Dedifferentiated amniotic fluid mesenchymal stem cell (primary cell): ENCODE measurements at regions not wholly inside any gene's neighbourhood (a gene's known extent, or its start where the extent isn't known, plus 50 kb on each side); places are given as distances from the start of the nearest gene placed in this dataset.

Source experiments
- DNase-seq: peaks from one replicate; pipeline ENCODE4 v3.0.0-alpha.2; 2016; ENCODE audit errors: extremely low spot score

- no peak for DNase-seq
These were observed 331.5 kb upstream of the NOVA1 start for GRCh38 chr14:26929361-26929760.

DNA sequence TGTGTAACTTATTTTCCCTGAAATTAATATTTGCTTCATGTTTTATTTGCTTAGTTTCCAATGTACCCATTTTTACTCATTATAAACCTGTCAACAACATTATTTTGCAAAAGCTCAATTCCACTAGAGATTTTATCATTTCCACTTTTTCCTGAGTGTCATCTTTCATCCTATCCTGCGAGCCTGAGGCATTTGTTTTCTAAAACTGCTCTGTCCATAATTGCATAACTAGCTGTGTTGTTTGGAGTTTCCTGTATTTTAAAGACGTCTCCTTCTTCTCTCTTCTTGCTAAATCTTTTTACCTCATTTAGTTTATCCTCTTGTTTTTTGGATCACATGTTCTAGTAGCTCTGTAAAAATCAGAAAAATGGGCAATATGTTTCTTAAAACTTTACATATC is 332.7 kb upstream of the NOVA1 start:
- DNase-seq: no peak

DNA sequence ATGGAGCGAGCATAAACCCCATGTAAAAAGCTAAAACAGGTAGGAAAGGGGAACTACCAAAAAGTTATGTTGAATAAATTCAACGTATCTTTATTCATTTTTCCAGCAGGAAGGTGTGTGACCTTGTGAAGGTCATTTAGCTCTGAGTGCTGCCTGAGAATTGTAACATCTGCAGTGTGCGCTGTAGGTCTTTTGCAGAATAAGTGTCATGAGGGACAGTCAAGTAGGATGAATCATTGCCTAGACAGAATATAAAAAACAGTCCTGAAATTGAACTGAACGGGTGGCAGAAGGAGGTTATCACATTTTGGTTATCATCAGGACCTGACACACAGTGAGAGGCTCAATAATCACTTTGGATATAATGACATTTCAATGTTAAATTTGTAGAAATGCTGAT is 334.8 kb upstream of the NOVA1 start:
- DNase-seq: no peak

- no peak for DNase-seq
These were observed 335.6 kb upstream of the NOVA1 start for GRCh38 chr14:26933431-26933830.

DNA sequence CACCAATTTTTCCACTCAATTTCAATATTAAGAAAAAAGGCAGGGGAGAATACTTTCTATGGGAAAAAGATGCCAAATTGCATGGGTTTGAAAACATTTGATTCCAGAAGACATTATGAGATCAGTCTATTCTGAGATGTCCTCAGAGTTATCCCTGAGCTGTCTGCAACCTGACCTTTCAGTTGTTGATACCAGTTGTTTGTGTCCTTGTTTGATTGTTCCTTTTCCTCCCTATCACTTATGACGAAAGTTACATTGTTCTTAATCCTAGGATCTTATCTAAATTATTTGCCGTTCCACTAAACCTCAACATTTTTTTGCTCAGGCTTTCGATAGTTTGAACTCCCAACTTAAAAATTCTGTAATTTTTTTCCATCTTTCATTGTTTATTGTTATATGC is 336.3 kb upstream of the NOVA1 start:
- no peak for DNase-seq

GRCh38 chr14:26935733-26936132 is 337.9 kb upstream of the NOVA1 start:
- no peak for DNase-seq

DNA sequence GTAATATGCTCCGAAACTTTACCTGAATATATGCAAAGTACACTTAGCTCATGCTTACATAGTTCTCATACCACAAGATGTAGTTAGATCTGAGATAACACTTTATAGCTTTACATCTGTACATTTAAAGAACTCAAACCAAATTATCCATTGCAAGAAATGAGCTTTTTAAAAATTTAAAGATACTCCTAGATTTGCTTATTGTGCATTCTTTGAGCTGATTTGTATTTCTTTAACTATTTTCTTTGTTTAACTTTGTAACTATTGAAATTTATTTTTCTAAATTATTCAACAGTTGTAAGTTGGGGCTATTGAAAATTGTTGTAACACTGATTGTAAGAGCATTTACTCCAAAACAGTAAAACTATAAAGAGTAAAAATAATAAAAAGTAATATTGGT is 340.2 kb upstream of the NOVA1 start:
- DNase-seq: no peak

DNA sequence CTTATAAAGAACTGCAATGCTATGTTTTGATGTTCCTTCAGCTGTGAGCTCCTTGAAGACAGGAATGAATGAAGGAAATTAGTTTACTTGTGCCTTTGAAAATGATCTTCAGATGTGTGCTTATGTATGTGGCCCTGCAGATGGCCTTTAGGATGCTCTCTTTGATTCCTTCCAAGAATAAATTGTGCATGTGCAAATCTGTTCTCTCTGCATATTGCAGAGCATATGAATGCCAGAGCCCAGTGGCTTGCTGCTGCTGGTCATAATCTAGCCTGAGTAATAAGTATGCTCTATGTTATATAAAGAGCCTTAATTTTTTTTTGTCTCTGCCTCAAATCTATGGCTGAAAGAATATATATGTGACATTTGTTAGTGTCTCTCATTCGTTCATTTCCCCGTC is 341.9 kb upstream of the NOVA1 start:
- no peak for DNase-seq

DNA sequence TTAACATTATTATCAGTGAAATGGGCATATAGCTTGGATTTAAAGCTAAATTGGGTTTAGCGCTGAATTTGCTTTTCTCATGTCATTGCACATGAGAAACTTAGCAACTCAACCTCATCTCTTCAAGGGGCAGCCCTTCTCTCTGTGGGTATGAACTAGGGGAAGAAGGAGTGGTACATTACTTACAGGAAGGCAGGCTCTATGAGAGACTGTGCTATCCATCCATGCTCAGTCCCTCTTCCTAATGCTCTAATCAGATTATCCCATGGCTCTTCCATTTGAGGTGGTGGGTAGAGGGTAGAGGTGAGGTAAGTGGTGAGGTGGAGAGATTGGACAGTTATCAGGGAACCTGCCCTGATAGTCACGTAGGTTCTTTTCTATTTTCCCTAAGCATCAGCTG is 343.7 kb upstream of the NOVA1 start:
- DNase-seq: no peak

DNA sequence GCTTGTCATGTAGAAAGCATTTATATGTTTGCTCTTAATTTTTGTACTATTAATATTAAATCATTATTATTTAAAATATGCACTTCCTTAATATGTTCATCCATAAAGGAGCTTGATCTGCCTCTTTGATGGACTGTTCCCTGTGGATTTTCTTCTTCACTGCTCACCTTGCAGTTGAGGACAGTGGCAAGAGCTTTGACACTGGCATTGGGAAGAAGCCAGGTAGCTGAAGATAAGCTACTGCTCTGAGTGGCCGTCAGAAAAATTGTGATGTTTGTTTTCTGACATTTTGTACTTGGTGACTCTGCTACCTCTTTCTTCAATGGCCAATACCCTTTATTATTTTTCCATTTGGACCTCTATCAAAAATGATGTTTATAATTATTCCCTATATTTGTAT is 349.4 kb upstream of the NOVA1 start:
- no peak for DNase-seq

DNA sequence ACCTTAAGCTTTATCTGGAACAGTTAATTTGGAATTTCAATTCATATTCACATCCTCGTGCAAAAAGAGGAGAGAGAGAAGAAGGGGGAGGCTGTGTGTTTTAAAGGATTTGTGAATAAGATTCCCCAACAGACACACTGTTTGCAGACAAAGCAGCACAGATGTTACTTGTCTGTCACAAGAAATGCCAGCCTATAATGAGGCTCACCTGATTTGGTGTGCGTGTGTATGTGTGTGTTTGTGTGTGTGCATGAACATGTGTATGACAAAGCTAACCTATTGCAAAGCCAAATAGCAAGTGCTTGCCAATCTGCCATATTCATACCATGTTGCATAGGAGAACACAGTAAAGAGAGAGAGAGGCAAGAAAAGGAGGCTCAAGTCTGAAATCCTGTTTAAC is 361.6 kb upstream of the NOVA1 start:
- no peak for DNase-seq

DNA sequence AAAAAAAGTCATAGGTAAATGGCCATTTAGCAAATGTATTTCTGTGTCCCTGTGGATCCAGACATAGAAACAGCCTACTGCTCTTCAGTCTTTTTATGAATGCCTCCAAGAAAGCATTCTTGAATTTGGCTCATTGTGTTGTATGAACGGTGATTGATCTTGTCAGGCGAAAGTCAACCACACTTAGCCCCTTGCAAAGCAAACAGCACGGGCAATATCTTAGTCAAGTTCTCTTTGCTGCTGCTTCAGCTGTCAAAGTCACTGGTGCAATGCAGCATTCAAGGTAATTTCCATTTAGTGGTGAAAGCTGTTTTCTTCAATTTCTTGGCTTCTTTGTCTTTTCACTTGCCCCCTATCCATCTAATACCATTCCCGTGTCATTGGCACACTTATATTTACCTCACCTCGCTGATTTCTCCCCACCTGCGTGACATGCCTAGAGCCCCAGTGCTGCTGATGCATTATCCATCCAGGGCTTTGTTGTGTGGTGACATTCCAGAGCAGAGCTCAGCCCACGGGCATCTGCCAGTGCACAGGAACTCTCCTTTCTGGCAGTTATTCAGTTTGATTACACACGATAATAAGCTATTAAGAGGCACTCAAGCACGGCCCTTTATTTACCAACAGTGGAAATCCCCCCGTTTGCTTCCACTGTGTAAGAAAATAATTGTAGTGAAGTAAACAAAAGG is 362.3 kb upstream of the NOVA1 start:
- no peak for DNase-seq

DNA sequence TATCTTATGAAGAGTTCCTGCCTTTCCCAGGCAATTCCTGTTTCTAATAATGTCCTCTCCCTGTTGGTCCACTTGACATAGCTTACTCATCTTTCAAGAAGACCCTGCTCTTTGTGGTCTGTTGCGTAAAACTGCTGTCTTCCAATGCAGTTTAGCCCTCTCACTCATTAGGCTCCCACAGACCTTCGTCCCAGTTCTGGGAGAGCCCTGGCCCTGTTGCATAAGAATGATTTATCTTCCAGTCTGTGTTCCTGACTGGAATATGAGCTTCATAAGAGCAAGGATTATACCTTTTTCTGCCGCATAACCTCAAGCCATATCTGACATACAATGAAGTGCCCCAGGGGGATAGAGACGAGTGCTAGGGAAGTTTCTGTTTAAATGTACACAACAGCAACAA is 365.9 kb upstream of the NOVA1 start:
- DNase-seq: no peak

- no peak for DNase-seq
These were observed 367.7 kb upstream of the NOVA1 start for GRCh38 chr14:26965490-26965889.

- DNase-seq: no peak
These were observed 369.1 kb upstream of the NOVA1 start for GRCh38 chr14:26966908-26967307.

- no peak for DNase-seq
These were observed 377.1 kb upstream of the NOVA1 start for GRCh38 chr14:26974965-26975364.

GRCh38 chr14:26982071-26982470 is 384.2 kb upstream of the NOVA1 start:
- no peak for DNase-seq

GRCh38 chr14:26984311-26985177 is 386.7 kb upstream of the NOVA1 start:
- DNase-seq: peak; percentile 50

GRCh38 chr14:26987744-26988363 is 390.0 kb upstream of the NOVA1 start:
- no peak for DNase-seq

DNA sequence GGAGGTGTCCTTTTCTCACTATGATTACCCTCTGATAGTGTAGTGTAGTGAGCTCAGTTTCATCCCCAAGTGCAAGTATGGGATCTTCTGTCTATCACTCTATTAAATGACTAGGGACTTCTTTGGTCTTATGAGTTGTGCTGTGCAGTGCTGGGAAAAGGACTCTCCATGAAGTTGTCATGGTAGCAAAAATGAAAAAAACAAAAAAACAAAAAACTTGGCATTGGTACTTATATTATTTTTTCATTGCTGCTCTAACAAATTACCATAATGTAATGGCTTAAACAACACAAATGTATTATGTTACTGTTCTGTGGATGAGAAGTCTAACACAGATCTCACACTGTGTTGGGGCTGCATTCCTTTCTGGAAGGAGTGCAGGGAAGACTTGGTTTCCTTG is 393.1 kb upstream of the NOVA1 start:
- DNase-seq: no peak

GRCh38 chr14:26992403-26993115 is 394.7 kb upstream of the NOVA1 start:
- DNase-seq: no peak

- no peak for DNase-seq
These were observed 395.7 kb upstream of the NOVA1 start for GRCh38 chr14:26993556-26993955.
